ENCODE measurements at regions not wholly inside any gene's neighbourhood (a gene's known extent, or its start where the extent isn't known, plus 50 kb on each side); places are given as distances from the start of the nearest gene placed in this dataset.

DNA sequence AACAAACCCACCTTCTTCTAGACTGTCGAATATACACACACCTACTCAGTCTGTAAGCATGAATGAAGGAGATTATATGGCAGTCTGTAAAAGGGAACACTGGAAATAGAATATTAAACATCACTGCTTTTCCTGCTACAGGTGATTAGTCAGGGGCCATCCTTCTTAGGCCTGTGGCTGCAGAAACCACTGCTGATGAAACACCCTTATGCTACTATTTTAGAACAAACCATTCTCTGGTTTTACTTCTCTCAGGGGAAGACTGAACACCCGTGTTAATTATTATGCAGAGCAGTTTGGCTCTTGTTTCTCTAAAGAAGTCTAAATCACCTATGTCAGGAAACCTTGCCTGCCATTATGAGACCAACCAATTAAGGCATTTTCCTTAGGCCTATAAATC is 351.1 kb upstream of the KLF6 start:
- TF ChIP-seq, protein P1, sequence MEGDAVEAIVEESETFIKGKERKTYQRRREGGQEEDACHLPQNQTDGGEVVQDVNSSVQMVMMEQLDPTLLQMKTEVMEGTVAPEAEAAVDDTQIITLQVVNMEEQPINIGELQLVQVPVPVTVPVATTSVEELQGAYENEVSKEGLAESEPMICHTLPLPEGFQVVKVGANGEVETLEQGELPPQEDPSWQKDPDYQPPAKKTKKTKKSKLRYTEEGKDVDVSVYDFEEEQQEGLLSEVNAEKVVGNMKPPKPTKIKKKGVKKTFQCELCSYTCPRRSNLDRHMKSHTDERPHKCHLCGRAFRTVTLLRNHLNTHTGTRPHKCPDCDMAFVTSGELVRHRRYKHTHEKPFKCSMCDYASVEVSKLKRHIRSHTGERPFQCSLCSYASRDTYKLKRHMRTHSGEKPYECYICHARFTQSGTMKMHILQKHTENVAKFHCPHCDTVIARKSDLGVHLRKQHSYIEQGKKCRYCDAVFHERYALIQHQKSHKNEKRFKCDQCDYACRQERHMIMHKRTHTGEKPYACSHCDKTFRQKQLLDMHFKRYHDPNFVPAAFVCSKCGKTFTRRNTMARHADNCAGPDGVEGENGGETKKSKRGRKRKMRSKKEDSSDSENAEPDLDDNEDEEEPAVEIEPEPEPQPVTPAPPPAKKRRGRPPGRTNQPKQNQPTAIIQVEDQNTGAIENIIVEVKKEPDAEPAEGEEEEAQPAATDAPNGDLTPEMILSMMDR (IDR thresholded peaks at IDR 0.05; ENCODE audit: low read depth, low read length, poor library complexity, severe bottlenecking) = no peak
- no peak for TF ChIP-seq EZH2phosphoT487 (IDR thresholded peaks at IDR 0.05; ENCODE audit: borderline replicate concordance, low read length)
